ENCODE measurements at regions not wholly inside any gene's neighbourhood (a gene's known extent, or its start where the extent isn't known, plus 50 kb on each side); places are given as distances from the start of the nearest gene placed in this dataset.

DNA sequence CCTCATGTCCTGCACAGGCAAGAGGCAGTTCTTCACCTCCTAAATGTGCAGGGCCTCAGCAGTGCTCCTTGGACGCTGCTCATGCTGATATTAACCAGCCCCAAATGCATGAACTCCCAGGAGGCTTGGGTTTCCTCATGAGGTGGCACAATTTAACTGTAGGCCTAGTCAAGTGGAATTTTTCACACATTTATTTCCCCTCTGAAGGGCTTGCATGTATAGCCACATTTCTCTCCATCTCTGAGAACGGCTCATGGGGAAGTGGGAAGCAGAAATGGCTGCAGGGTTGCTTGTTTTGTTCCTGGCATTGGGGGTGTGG is 72.8 kb upstream of the PAX1 start:
- TF ChIP-seq, protein P1, sequence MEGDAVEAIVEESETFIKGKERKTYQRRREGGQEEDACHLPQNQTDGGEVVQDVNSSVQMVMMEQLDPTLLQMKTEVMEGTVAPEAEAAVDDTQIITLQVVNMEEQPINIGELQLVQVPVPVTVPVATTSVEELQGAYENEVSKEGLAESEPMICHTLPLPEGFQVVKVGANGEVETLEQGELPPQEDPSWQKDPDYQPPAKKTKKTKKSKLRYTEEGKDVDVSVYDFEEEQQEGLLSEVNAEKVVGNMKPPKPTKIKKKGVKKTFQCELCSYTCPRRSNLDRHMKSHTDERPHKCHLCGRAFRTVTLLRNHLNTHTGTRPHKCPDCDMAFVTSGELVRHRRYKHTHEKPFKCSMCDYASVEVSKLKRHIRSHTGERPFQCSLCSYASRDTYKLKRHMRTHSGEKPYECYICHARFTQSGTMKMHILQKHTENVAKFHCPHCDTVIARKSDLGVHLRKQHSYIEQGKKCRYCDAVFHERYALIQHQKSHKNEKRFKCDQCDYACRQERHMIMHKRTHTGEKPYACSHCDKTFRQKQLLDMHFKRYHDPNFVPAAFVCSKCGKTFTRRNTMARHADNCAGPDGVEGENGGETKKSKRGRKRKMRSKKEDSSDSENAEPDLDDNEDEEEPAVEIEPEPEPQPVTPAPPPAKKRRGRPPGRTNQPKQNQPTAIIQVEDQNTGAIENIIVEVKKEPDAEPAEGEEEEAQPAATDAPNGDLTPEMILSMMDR (conservative IDR thresholded peaks at IDR 0.05) = no peak
- H2BK12ac ChIP-seq (ENCODE audit: insufficient read length, low read depth, low read length) = no peak overlapping the region
- no peak overlapping the region for H3K14ac ChIP-seq (ENCODE audit: insufficient read depth, low read length)
- no peak overlapping the region for H2BK15ac ChIP-seq (ENCODE audit: low read depth, low read length)
- no peak overlapping the region for H2BK5ac ChIP-seq (ENCODE audit: insufficient read length, low read length)
- H4K91ac ChIP-seq (ENCODE audit: insufficient read length, low read depth, low read length) = no peak overlapping the region
- no peak overlapping the region for H2AK5ac ChIP-seq (ENCODE audit: insufficient read length, low read length)
- Mint-ChIP-seq H3K27ac (no peak overlapping the region), H3K36me3 (ENCODE audit: insufficient read depth in 1 of 3, low read depth in 3 of 3) (no peaks in the 10 kb centered on the region), H3K4me1 (no peaks in the 10 kb centered on the region), H3K4me3 (no peak overlapping the region), H3K9me3 (no peaks in the 10 kb centered on the region), H3K27me3 (ENCODE audit: low read depth) (peaks cover 32% of the 10 kb centered on the region)
- H2AFZ ChIP-seq (ENCODE audit: low read length) = no peak overlapping the region
- H3K79me2 ChIP-seq (ENCODE audit: insufficient read depth, low read length) = no peaks in the 10 kb centered on the region
- H3K9me3 ChIP-seq (ENCODE audit: control insufficient read depth, low read depth, low read length) = no peaks in the 10 kb centered on the region
- no peak overlapping the region for H3K4ac ChIP-seq (ENCODE audit: low read depth, low read length)
- H4K20me1 ChIP-seq (ENCODE audit: control insufficient read depth, insufficient read depth, insufficient read length) = no peaks in the 10 kb centered on the region
- no peak overlapping the region for H3K27ac ChIP-seq (ENCODE audit: insufficient read length, low read depth, low read length)
- H3K4me1 ChIP-seq (ENCODE audit: insufficient read depth, low read length) = no peaks in the 10 kb centered on the region
- H3K9ac ChIP-seq (ENCODE audit: extremely low read depth, insufficient read length, low read length) = no peak overlapping the region
- no peak overlapping the region for H3K4me2 ChIP-seq (ENCODE audit: insufficient read depth, insufficient read length, low read length)
- H2BK20ac ChIP-seq (ENCODE audit: low read depth, low read length, poor library complexity, severe bottlenecking) = no peak overlapping the region
- H3K56ac ChIP-seq (ENCODE audit: insufficient read length, low read depth, low read length) = no peak overlapping the region
- DNase-seq = no peak
- no peak overlapping the region for H3K23ac ChIP-seq (ENCODE audit: insufficient read length, low read depth, low read length)
- H3K23me2 ChIP-seq (ENCODE audit: insufficient read length, low read depth, low read length, poor library complexity, severe bottlenecking) = no peaks in the 10 kb centered on the region
- H3K79me1 ChIP-seq (ENCODE audit: insufficient read depth, low read depth, low read length, poor library complexity, severe bottlenecking) = no peaks in the 10 kb centered on the region
- no peak overlapping the region for H4K5ac ChIP-seq (ENCODE audit: insufficient read length, low read depth, low read length)
- no peak overlapping the region for H4K8ac ChIP-seq (replicated peaks; ENCODE audit: insufficient read length, low read depth, low read length)
- no peak overlapping the region for H3T11ph ChIP-seq (ENCODE audit: low read length)
- no CpG with 5 or more reads among the region's 2 CpGs for WGBS (ENCODE audit: extremely low coverage, insufficient read length, low lambda C conversion rate)
- no peaks in the 10 kb centered on the region for H3K27me3 ChIP-seq (ENCODE audit: insufficient read depth, low read length)
- no peak overlapping the region for H3K18ac ChIP-seq (ENCODE audit: insufficient read length, low read depth, low read length)
- no peak overlapping the region for H2BK120ac ChIP-seq (ENCODE audit: low read depth, low read length, poor library complexity, severe bottlenecking)

Data from H9 (cell line).